Chondrocyte (in vitro differentiated cells): ENCODE measurements at regions not wholly inside any gene's neighbourhood (a gene's known extent, or its start where the extent isn't known, plus 50 kb on each side); places are given as distances from the start of the nearest gene placed in this dataset.

Experiments used
- DNase-seq: peaks from one replicate; pipeline ENCODE4 v3.0.0; 2021; ENCODE audit warnings: mixed read lengths, low spot score
- H3K27ac Mint-ChIP-seq: one replicate; pipeline ENCODE4 v1.8.0; 2021; ENCODE audit warnings: mild to moderate bottlenecking, moderate library complexity, mixed read lengths; ENCODE audit not compliant: unreplicated experiment
- H3K27me3 Mint-ChIP-seq: 2 replicates; pipeline ENCODE4 v1.8.0; 2021; ENCODE audit warnings: low read depth, mixed read lengths
- H3K36me3 Mint-ChIP-seq: 2 replicates; pipeline ENCODE4 v1.8.0; 2021; ENCODE audit warnings: low read depth, mixed read lengths
- H3K4me1 Mint-ChIP-seq: 2 replicates; pipeline ENCODE4 v1.8.0; 2021; ENCODE audit warnings: low read depth, mild to moderate bottlenecking, mixed read lengths
- H3K4me3 Mint-ChIP-seq: one replicate; pipeline ENCODE4 v1.8.0; 2021; ENCODE audit warnings: mild to moderate bottlenecking, moderate library complexity, mixed read lengths; ENCODE audit not compliant: unreplicated experiment
- H3K9me3 Mint-ChIP-seq: 2 replicates; pipeline ENCODE4 v1.8.0; 2021; ENCODE audit warnings: low read depth, mixed read lengths
- TF ChIP-seq, protein P1 (sequence below): fragments of 200-600 bp; sonication (generic); IDR thresholded peaks from 2 replicates; pipeline ENCODE4 v1.5.0; 2021; ENCODE audit warnings: antibody characterized with exemption, mild to moderate bottlenecking, moderate library complexity

DNA sequence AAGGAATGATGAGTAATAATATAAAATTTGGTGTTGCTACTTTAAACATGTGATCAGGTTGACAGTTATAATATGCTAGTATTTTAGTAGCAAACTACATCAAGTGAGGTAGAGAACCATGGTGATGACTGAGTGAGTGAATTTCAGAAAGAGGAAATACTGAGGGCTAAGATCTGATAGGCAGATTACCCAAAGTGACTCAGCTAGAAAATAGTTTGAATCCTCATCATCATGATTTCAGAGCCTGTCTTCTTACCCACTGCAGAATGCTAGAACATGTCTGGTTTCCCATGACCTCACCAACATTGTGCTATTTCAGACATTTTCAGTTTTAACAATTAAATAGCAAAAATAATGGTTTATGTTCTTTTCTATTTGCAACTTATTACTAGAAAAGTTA, 602.1 kb downstream of the TAF11L14 start:
- Mint-ChIP-seq H3K4me3 (no peak overlapping the region), H3K27me3 (no peaks in the 10 kb centered on the region), H3K9me3 (peaks cover 4% of the 10 kb centered on the region), H3K27ac (no peak overlapping the region), H3K4me1 (no peaks in the 10 kb centered on the region), H3K36me3 (no peaks in the 10 kb centered on the region)
- TF ChIP-seq, protein P1, sequence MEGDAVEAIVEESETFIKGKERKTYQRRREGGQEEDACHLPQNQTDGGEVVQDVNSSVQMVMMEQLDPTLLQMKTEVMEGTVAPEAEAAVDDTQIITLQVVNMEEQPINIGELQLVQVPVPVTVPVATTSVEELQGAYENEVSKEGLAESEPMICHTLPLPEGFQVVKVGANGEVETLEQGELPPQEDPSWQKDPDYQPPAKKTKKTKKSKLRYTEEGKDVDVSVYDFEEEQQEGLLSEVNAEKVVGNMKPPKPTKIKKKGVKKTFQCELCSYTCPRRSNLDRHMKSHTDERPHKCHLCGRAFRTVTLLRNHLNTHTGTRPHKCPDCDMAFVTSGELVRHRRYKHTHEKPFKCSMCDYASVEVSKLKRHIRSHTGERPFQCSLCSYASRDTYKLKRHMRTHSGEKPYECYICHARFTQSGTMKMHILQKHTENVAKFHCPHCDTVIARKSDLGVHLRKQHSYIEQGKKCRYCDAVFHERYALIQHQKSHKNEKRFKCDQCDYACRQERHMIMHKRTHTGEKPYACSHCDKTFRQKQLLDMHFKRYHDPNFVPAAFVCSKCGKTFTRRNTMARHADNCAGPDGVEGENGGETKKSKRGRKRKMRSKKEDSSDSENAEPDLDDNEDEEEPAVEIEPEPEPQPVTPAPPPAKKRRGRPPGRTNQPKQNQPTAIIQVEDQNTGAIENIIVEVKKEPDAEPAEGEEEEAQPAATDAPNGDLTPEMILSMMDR = no peak
- no peak for DNase-seq

DNA sequence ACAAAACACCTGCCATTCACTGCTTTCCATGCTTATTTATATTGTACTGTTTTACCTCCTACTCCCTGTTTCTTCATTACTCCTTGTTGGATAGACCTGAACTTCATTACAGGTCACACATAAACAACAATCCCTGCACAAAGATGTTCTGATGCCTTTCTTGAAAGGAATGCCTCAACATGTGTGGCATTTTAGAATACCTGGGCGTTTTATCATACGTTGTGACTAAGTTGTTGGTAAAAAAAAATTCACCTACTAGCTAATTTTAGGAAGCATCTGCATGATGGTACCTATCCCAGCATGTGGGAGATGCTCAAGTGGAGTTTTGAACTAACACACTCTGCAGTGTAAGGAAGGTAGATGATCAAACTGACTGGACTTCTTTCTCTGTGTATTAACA, 604.1 kb downstream of the TAF11L14 start:
- H3K27me3 Mint-ChIP-seq = no peaks in the 10 kb centered on the region

DNA sequence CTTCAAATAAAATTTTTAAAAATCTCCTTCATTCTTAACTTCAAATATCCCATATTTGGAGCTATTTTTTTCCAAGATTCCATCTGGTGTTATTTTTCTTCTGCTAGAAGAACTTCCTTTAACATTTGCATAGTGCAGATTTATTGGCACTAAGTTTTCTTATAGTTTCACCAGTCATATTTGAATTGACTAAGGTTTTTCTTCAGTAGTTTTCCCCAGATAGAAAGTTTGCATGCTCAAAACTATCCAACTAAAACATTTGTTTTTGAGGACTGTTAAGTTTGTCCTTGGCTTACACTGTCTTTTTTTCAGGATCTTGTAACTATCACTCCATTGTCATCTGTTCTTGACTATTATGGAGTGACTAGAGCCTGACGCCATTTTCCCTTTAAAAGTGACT, 606.7 kb downstream of the TAF11L14 start:
- no peak overlapping the region for H3K4me3 Mint-ChIP-seq
- no peaks in the 10 kb centered on the region for H3K4me1 Mint-ChIP-seq
- H3K27me3 Mint-ChIP-seq = no peaks in the 10 kb centered on the region
- no peak overlapping the region for H3K27ac Mint-ChIP-seq
- TF ChIP-seq, protein P1 = no peak
- peaks cover 14% of the 10 kb centered on the region for H3K9me3 Mint-ChIP-seq
- DNase-seq = no peak
- no peaks in the 10 kb centered on the region for H3K36me3 Mint-ChIP-seq

More for the DNA sequence above, 604.1 kb downstream of the TAF11L14 start:
- Mint-ChIP-seq H3K4me1 (no peaks in the 10 kb centered on the region), H3K4me3 (no peak overlapping the region), H3K36me3 (no peaks in the 10 kb centered on the region), H3K27ac (no peak overlapping the region), H3K9me3 (peaks cover 4% of the 10 kb centered on the region)
- TF ChIP-seq, protein P1 = no peak
- no peak for DNase-seq

DNA sequence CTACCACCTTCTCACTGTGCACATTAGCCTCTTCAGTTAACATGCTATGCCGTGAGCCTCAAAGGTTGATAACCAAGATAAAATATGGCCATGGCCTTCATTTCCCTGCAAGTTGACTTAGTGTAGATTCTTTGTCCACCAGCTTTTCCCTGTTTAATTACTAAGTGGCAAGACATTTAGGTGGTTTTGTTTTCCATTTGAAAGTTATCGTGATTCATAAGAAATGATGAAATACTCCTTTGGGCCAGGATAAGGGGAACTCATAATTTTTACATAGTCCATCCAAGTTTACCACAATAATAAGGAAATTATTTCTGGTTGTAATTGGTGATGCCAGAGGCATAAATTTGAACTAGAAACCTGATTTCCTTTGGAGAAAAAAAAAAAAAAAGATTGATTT, 609.6 kb downstream of the TAF11L14 start:
- Mint-ChIP-seq H3K4me3 (no peak overlapping the region), H3K4me1 (no peaks in the 10 kb centered on the region), H3K27me3 (no peaks in the 10 kb centered on the region), H3K9me3 (peaks cover 24% of the 10 kb centered on the region), H3K36me3 (peaks cover 1% of the 10 kb centered on the region), H3K27ac (no peak overlapping the region)
- DNase-seq = no peak
- TF ChIP-seq, protein P1 = no peak

DNA sequence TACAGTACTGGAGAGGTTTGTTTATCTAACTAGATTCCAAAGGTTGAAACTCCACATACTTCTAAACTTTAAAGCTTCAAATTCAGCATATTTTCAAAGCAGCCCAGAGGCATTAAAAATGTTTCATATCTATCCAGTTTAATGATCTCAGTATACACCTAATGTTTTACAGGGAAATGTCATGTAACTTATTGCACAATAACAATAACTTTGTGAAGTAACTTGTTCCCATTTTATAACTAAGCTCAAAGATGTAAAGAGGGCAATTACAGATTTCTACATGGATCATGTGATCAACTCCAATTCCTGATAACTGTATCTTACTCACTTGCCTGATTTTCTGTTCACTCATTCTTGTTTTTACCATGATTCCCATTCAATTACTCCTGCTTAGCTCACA, 610.0 kb downstream of the TAF11L14 start:
- Mint-ChIP-seq H3K4me3 (no peak overlapping the region), H3K4me1 (no peaks in the 10 kb centered on the region), H3K9me3 (peaks cover 24% of the 10 kb centered on the region), H3K27me3 (no peaks in the 10 kb centered on the region), H3K27ac (no peak overlapping the region), H3K36me3 (peaks cover 1% of the 10 kb centered on the region)
- TF ChIP-seq, protein P1 = no peak
- DNase-seq = no peak
